Hepatic stellate cell (primary cell): ENCODE measurements at regions not wholly inside any gene's neighbourhood (a gene's known extent, or its start where the extent isn't known, plus 50 kb on each side); places are given as distances from the start of the nearest gene placed in this dataset.

Source experiments
- DNase-seq: peaks from one replicate; pipeline ENCODE4 v3.0.0; 2011; ENCODE audit warnings: low spot score

GRCh38 chr11:91805293-91805692 lies 419.3 kb upstream of the FAT3 start:
- no peak for DNase-seq

DNA sequence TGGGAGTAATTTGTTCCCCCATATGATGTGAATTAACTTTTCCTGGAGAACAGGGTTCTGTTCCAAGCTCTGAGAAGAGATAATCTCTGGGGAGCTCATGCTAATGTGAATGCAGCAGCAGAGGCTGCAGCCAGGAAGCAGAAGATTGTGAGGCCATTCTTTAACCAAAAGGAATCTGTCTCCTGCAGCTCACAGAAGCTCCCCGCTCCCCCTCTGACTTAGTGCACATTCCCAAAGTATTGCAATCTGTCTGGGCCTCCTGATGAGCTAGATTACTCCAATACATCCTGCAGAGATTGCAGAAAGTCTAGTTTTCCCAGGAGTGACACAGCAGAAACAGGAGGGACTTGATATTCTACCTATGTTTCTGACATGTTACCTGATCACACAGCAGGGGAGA lies 420.6 kb upstream of the FAT3 start:
- no peak for DNase-seq

GRCh38 chr11:91802475-91802874 lies 422.1 kb upstream of the FAT3 start:
- DNase-seq: no peak

- no peak for DNase-seq
These were observed 424.3 kb upstream of the FAT3 start for GRCh38 chr11:91800208-91800914.

- no peak for DNase-seq
These were observed 426.4 kb upstream of the FAT3 start for GRCh38 chr11:91798240-91798639.

DNA sequence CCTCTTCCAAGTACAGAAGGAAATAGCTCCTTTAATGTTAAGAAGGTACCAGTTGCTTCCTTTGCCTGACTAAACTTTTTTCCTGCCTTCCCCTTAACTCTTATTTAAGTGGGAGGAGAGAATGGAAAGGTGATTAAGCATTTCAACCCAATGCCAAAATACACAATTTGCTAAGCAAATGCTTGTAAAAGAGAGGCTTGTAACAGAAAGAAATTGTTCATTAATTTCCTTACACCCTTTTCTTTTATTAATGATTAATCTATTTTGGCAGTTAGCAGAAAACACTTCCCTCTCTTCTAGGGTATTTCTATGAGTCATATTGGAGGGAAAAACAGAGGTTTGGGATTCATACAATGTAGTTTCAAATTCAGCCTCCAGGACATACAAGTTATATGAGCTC lies 427.6 kb upstream of the FAT3 start:
- no peak for DNase-seq

DNA sequence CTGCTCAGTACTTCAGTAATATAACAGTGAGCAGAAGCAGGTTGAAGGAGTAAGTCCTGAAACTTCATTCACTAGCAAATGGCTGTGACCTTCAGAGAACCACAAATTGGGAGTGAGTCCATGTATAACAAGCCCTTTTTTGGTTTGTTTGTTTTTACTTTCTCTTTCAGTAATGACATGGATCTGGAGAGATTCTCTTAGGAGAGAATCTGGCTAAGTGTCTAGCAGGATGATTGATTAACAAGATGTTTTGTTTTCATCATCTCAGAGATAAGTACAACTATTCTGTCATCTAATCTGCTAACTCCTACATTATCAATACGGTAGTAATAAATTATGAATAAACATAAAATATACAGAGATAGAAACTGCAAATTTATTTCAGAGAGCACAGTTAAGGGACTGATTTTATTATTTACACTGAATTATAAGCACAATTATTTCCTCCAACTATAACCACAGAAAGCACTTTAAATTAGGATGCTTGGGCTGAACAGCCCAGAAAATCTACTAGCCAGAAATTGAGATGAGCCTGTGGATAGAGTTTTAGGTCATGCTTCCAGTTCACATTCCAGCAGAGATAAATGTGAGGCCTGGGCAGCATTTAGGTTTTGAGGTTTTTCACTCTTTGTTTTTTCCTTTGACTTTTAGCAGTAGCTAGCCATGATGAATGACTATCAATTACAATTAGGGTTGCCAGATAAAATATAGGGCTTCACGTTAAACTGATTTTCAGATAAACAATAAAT lies 429.3 kb upstream of the FAT3 start:
- DNase-seq: no peak

GRCh38 chr11:91794146-91794545 lies 430.5 kb upstream of the FAT3 start:
- DNase-seq: no peak

DNA sequence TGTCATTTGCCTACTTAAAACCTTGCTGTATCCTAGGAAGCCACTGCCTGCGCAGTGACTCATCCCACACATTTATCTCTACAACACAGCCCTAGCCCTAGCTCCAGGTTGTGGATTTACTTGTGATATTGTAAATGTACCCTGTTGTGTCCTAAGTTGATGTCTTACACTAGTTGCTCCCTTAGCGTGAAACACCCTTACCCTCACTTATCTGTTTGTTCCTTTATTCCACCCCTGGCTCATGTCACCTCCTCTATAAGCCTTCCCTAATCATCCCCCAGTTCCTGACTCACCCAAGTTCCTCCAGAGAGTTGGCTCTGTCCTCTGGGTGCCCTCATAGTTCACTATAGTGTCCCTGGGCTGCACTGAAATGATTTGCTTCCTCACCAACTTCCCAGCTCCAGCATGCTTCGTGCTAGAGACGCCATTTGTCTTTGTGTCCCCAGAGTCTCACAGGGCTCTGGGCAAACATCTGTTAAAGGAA lies 431.8 kb upstream of the FAT3 start:
- DNase-seq: no peak

GRCh38 chr11:91791171-91791468 lies 433.5 kb upstream of the FAT3 start:
- no peak for DNase-seq

- no peak for DNase-seq
These were observed 434.1 kb upstream of the FAT3 start for GRCh38 chr11:91790346-91791170.

GRCh38 chr11:91788764-91789163 lies 435.9 kb upstream of the FAT3 start:
- DNase-seq: no peak

DNA sequence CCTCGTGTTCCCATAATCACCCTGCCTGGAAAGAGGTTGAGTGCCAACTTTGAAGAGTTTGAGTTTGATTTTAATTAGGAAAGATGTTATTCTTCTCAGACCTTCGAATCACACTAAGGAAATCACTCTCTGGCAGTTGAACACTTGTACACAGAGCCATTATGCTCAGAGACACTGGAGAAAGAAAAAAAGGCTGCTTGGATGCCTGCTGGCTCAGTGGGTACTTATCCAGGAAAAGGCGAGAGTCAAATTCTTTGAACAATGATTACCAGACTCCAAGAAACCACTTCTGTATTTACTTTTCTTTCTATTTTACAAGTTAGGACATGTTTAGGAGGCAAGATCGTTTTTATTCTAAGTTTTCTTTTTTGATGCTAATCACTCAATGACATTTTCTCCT lies 438.5 kb upstream of the FAT3 start:
- DNase-seq: no peak

- no peak for DNase-seq
These were observed 441.4 kb upstream of the FAT3 start for GRCh38 chr11:91783173-91783572.

- DNase-seq: no peak
These were observed 445.9 kb upstream of the FAT3 start for GRCh38 chr11:91778758-91779157.

- no peak for DNase-seq
These were observed 448.0 kb upstream of the FAT3 start for GRCh38 chr11:91776655-91777054.

DNA sequence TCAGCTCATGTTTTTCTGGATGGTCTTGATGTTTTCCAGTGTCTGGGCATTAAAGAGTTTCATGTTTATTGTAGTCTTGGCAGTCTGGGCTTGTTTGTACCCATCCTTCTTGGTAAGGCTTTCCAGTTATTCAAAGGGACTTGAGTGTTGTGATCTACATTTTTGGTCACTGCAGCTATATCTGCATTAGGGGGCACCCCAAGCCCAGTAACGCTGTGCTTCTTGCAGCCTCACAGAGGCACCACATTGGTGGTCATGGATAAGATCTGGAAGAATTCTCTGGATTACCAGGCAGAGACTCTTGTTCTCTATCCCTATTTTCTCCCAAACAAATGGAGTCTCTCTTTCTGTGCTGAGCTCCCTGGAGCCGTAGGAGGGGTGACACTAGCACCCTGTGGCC lies 451.5 kb upstream of the FAT3 start:
- DNase-seq: no peak

- no peak for DNase-seq
These were observed 452.7 kb upstream of the FAT3 start for GRCh38 chr11:91771961-91772360.

- no peak for DNase-seq
These were observed 455.8 kb upstream of the FAT3 start for GRCh38 chr11:91768783-91769182.

- DNase-seq: no peak
These were observed 461.3 kb upstream of the FAT3 start for GRCh38 chr11:91763331-91763730.

GRCh38 chr11:91761406-91762025 lies 463.1 kb upstream of the FAT3 start:
- no peak for DNase-seq

DNA sequence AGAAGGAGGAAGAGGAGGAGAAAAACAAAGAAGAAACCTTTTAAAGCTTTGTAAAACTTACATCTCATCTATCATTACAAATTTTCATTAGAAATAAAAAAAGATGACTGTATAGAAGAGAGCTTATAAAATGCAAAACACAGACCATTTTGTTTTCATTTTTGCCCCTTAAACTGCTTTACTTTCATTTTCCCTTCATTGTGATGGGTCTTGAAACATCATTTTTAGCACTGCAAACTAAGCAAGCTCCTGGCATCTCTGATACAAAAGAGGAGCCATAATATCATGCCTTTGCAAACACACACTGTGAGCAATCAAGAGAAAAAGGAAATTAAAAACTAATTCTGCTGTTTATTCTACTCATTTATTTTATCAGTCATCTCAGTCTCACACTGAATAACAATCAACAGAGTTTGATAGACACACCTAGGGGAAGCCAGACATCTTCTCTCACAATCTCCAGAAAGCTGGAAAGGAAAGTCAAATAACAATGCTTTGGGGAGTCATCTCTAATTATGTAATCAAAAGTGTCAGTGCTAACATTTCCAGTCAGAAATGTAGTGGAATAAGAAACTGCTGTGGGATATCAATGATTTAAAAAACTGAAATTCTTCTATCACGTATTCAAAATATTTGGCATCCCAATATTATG lies 467.7 kb upstream of the FAT3 start:
- DNase-seq: no peak
